Esophagus mucosa (tissue), 1 donor: ENCODE measurements at regions not wholly inside any gene's neighbourhood (a gene's known extent, or its start where the extent isn't known, plus 50 kb on each side); places are given as distances from the start of the nearest gene placed in this dataset.

Experiments
- ATAC-seq: fragments of 200-7000 bp; cut with Tn5 transposase; one replicate; pipeline ENCODE4 v1.9.1; 2020
- donor health status: DM: yes; HTN: yes; CAD: no.

DNA sequence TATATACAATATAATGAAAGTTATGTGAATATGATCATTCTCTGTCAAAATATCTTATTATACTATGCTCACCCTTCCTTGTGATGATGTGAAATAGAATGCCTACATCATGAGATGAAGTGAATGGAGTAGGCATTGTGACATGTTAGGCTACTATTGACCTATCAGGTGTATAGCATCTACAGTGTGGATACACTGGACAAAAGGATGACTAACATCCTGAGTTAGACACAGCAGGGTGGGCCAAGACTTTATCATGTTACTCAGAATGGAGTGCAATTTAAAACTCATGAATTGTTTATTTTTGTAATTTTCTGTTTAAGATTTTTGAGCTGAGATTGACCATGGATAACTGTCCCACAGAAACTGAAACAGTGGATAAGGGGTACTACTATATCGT lies 53.4 kb upstream of the NAV3 start:
- ATAC-seq, result no peak

- ATAC-seq, result no peak
Observed at GRCh38 chr12:77774761-77775160, 55.9 kb upstream of the NAV3 start.

DNA sequence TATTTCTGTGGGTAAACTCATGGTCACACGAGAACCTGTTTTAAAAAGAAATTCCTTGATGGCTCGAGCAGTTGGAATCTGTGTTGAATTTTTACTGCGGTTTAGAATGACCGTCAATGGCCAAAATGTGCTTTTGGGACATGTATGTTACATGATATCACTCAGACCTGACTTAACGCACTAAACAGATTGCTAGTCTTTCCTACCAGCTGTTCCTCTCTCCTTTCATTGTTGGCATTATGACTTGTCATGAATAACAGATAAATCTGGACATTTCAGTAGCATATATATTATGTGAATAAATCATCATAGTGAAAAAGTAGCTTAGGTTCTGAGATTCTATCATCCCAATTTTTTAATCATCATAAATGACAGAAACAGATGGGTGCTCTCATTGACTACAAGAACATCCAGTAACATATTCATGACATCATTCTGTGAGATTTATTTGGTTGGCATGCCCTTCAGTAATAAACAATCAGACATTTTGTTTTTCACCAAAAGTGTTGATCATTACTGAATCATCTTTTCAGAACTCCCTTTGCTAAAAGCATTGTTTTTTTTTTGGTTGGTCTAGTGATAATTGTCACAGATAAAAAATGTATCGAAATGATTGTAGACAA lies 57.9 kb upstream of the NAV3 start:
- ATAC-seq, result no peak

DNA sequence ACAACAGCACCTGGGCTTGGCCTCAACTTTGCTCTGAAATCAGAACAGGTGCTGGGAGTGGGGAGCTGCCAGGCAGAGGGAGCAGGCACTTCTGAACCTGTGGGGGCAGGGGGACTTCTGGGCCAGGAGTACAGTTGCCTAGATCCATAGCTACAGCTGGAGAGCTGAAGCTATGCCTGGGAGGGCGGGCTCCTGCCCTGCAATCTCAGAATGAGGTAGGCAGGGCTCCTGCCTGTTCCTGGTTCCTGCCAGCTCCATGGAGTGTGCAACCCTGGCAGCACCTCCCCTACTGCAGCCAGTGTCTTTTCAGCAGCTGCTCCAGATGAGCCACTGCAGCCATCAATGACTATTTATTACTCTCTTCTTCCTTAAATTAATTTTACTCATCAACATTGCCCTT lies 62.1 kb upstream of the NAV3 start:
- ATAC-seq, result no peak

DNA sequence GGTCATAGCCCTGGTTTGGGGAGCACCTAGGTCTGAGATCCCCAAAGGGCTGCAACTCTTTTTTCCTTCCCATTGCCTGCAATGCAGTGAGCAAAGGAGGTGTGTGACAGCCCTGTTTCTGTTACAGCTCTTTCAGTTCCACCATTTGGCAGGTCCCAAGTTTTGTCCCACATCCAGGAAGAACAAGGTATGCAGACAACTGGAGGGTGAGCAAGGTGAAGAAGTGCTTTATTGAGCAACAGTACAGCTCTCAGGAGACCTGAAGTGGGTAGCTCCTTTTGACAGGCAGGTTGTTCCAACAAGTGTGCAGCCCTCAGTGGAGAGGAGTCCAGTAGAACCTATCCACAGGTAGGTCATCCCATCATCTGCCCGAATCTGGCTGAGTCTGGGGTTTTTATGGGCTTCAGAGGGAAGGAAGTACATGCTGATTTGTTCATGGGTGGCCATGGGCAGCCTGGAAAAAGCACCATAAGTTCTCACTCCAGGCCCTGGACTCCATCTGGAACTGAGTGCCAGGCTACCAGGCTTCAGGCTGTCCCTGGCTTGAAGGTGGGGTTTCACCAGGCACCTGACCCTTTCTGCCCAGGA lies 62.8 kb upstream of the NAV3 start:
- ATAC-seq, result no peak

DNA sequence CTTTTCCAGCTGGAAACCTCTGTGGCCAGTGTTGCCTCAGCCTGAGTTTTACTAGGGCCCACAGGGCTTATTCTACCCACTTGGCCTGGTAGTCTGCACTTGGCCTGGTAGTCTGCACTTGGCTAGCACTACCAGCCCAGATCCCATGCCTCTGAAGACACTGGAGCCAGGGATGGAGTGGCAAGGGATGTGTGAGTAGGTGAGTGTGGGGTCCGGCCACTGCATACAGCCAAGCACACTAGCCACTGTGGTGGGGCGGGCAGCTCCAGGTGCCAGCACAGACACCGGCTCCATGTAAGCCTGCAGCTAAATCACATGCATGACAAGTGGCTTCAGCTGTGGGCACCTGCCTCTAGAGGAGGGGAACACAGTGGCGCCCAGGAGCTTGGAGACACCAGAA lies 63.4 kb upstream of the NAV3 start:
- no peak for ATAC-seq

GRCh38 chr12:77766224-77766623 lies 64.5 kb upstream of the NAV3 start:
- ATAC-seq, result no peak

DNA sequence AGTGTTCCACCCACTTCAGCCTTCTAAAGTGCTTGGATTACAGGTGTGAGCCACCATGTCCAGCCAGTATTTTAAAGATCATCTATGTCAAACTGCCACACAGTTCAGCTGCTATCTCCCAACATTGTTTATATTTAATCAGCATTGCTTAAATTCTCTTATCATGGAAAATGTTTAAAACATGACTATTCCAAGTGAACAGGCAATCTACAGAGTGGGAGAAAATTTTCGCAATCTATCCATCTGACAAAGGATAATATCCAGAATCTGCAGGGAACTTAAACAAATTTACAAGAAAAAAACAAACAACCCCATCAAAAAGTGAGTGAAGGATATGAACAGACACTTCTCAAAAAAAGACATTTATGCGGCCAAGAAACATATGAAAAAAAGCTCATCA lies 69.4 kb upstream of the NAV3 start:
- ATAC-seq, result no peak

- ATAC-seq, result no peak
Observed at GRCh38 chr12:77760271-77761025, 70.2 kb upstream of the NAV3 start.

GRCh38 chr12:77754086-77754485 lies 76.6 kb upstream of the NAV3 start:
- no peak for ATAC-seq

- ATAC-seq, result no peak
Observed at GRCh38 chr12:77751939-77752338, 78.8 kb upstream of the NAV3 start.

- no peak for ATAC-seq
Observed at GRCh38 chr12:77746096-77746495, 84.6 kb upstream of the NAV3 start.

- no peak for ATAC-seq
Observed at GRCh38 chr12:77745624-77746023, 85.1 kb upstream of the NAV3 start.

DNA sequence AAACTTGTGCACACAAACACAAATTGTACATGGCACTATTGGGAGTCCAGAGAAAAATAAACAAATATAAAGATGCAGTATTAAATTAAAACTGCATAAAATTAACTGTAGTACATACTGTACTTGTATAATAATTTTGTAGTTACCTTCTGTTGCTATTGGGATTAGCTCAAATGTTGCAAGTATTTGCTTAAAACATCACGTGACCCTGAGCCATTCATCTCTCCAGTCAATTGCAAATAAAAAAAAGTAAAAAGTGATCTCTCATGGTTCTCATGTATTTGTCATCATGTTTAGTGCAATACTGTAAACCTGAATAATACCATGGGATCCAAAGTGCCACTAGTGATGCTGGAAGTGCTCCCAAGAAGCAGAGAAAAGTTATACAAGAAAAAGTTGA lies 88.1 kb upstream of the NAV3 start:
- ATAC-seq, result no peak

- no peak for ATAC-seq
Observed at GRCh38 chr12:77741974-77742517, 88.6 kb upstream of the NAV3 start.

DNA sequence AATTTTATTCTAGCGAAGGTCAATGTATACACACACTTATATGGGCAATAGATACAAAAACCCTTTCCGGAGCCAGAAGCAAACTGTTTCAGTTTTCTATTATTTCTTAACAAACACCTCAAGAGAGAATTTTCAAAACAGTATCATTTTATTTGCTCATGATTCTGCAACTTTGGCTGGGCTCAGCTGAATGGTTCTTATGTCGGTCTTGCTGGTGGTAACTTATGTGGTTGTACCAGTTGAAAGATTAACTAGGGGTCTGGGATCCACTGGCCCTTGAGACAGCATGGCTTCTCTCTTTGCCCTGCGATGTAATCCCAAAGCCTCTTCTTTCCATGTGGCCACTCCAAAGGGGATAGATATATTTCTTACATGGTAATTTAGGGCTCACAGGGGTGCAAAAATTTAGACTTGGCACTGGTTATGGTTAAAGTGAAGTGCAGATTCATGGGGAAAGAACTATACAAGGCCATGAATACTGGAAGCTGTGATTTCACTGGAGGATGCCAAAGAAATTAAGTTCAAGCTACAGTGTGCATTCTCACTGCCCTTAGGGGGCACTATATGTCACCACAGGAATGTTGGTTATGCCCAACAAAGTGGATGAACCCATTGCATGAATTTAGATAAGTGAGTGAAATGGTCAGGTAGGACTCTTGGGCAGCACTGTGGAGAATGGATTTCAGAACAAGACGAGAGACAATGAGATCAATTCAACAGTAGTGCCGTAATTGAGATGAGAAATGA lies 94.3 kb upstream of the NAV3 start:
- no peak for ATAC-seq

DNA sequence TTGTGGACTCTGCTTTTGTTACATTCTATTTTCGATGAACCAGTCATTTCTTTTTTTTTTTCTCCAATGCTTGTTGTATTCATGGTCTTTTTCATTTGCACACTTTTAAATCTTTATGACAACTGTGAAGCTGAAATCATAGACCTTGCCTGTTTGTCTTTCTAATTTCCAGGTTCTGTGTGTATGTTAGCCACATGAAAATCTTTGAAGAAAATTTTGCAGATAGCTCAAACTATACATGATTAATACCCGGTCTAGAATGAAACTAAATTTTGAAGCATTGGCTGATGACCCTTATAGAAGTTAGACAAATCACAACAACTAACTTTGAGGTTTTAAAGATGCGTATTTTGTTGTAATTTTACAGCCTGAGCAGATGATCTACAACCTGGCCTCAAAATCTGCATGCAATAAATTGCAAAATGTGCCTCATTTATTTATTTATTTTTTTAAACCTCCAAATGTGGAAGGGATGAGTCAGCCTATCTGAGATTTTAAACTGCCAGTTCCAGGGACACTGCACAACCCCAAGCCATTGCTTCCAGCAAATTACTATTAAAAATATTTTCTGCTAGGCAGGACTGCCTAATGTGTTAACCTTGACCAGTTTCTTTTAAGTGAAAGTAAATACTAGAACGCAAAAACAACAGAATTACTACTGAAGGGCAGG lies 96.3 kb upstream of the NAV3 start:
- ATAC-seq, result no peak

GRCh38 chr12:77728018-77728417 lies 102.7 kb upstream of the NAV3 start:
- no peak for ATAC-seq

DNA sequence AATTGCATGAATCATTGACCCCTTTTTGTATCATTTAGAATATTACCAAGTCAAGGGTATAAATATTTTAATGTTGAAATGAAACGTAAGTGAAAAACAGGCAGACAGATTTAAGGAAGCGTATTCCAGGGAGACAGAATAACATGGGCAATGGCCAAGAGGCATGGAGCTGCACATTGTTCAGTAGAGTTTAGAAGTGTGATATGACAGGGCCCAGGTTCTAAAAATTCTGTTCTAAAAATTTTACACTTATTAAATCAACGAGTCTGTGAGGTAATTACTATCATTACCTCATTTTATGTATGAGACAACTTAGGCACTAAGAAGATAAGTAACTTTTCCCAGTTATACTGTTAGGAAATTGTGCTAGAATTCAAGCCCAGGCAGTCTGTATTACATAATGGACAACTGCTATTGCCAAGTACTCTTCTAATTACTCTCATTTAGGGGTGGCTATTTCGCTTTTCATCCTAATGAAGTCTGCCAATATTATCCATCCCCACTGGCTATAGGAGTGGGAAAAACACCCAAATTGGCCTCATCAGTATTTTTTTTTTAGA lies 103.2 kb upstream of the NAV3 start:
- ATAC-seq, result no peak

DNA sequence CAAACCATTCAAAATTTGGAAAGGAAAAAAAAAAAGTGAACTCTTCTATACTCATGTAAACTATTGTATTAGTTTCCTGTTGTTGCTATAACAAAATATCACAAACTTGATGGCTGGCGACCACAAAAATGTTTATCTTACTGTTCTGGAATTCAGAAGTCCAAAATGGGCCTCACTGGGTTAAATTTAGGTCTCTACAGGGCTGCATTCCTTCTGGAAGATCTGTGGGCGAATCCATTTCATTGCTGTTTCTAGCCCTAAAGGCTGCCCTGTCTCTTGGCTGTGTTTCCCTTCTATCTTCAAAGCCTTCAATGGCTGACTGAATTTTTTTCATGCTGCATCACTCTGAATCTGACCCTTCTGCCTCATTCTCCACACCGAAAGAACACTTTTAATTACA lies 105.1 kb upstream of the NAV3 start:
- ATAC-seq, result no peak

- ATAC-seq, result no peak
Observed at GRCh38 chr12:77724367-77724957, 106.2 kb upstream of the NAV3 start.

- no peak for ATAC-seq
Observed at GRCh38 chr12:77723308-77723707, 107.4 kb upstream of the NAV3 start.
